ENCODE measurements at regions not wholly inside any gene's neighbourhood (a gene's known extent, or its start where the extent isn't known, plus 50 kb on each side); places are given as distances from the start of the nearest gene placed in this dataset.

- WGBS, 2 experiments (ENCODE audit: extremely low coverage in 1 of 2, insufficient coverage in 1 of 2, insufficient read length in 1 of 2, insufficient replicate concordance in 2 of 2, low coverage in 1 of 2, low lambda C conversion rate in 2 of 2, missing lambda C conversion rate in 1 of 2): 13% methylated on average over 2 of the region's 2 CpGs; no CpG with 5 or more reads in 1 of the 2 experiments
- H4K5ac ChIP-seq (ENCODE audit: insufficient read length, low read depth, low read length): no peak overlapping the region
- H3K23me2 ChIP-seq (ENCODE audit: low read depth, low read length): no peaks in the 10 kb centered on the region
- no peak overlapping the region for H3K4ac ChIP-seq (replicated peaks; ENCODE audit: insufficient read length, low read depth, low read length)
- H3K79me2 ChIP-seq (ENCODE audit: control insufficient read depth in 1 of 2, insufficient read depth in 2 of 2, low read length in 2 of 2): no peaks in the 10 kb centered on the region
- DNase-seq (ENCODE audit: low read depth in 1 of 2, low spot score in 2 of 2) (peak in 1 of 2 experiments; percentile 7), FAIRE-seq (peak; percentile 55)
- no peak overlapping the region for H2BK5ac ChIP-seq (ENCODE audit: low read depth, low read length)
- H3K9ac ChIP-seq (replicated peaks in 1 of 4; ENCODE audit: extremely low read depth in 1 of 4, low read depth in 3 of 4, low read length in 3 of 4): no peak overlapping the region
- no peaks in the 10 kb centered on the region for H3K9me3 ChIP-seq (ENCODE audit: insufficient read depth in 2 of 2, low read depth in 1 of 2, low read length in 1 of 2)
- no peak overlapping the region for H3K27ac ChIP-seq (ENCODE audit: low read depth, low read length)
- H2BK12ac ChIP-seq (ENCODE audit: low read depth, low read length): no peak overlapping the region
- no peak overlapping the region for H3K56ac ChIP-seq (replicated peaks; ENCODE audit: insufficient read length, low read depth, low read length)
- H3K27me3 ChIP-seq (replicated peaks in 1 of 4; ENCODE audit: control insufficient read depth in 3 of 4, extremely low read depth in 1 of 4, insufficient read depth in 3 of 4, low read length in 3 of 4): no peaks in the 10 kb centered on the region
- H2AK5ac ChIP-seq (ENCODE audit: low read depth, low read length): no peak overlapping the region
- no peaks in the 10 kb centered on the region for H3K36me3 ChIP-seq (ENCODE audit: control insufficient read depth in 2 of 4, insufficient read depth in 4 of 4, low read length in 3 of 4)
- H4K91ac ChIP-seq (replicated peaks; ENCODE audit: insufficient read length, low read length): no peak overlapping the region
- peaks cover 0 to 4% (median 0%) of the 10 kb centered on the region in 4 experiments; a peak in 2 of 7 replicates for H3K4me1 ChIP-seq (replicated peaks in 1 of 4; ENCODE audit: control insufficient read depth in 3 of 4, insufficient read depth in 4 of 4, low read length in 3 of 4)
- no peak overlapping the region for H3K14ac ChIP-seq (ENCODE audit: insufficient read length)
- H4K20me1 ChIP-seq (replicated peaks in 1 of 2; ENCODE audit: control insufficient read depth in 1 of 2, insufficient read depth in 2 of 2, low read length in 2 of 2): no peaks in the 10 kb centered on the region
- no peak overlapping the region for H4K8ac ChIP-seq (ENCODE audit: extremely low read depth, insufficient read depth, low read length)
- no peak overlapping the region for H3K18ac ChIP-seq (ENCODE audit: extremely low read depth, low read length)
- H3K79me1 ChIP-seq (ENCODE audit: low read depth, low read length): no peaks in the 10 kb centered on the region
- peak in 2 of 3 experiments; percentile 63 to 66; a peak in 3 of 4 replicates for TF ChIP-seq CTCF (IDR thresholded peaks at IDR 0.05; ENCODE audit: control extremely low read depth in 1 of 3, insufficient read depth in 1 of 3, low read depth in 1 of 3, low read length in 3 of 3)
- TF ChIP-seq RAD21 (IDR thresholded peaks at IDR 0.05 in 1 of 2, conservative IDR thresholded peaks at IDR 0.05 in 1 of 2; ENCODE audit: low read depth in 2 of 2, low read length in 2 of 2): peak; percentile 83 to 89
- TF ChIP-seq CEBPB (IDR thresholded peaks at IDR 0.05; ENCODE audit: low read depth, low read length): no peak
- TF ChIP-seq CREB1 (IDR thresholded peaks at IDR 0.05): no peak
- no peak for TF ChIP-seq SIX5 (IDR thresholded peaks at IDR 0.05; ENCODE audit: low read depth, low read length)
- H2BK15ac ChIP-seq (ENCODE audit: low read length): no peak overlapping the region
- no peak overlapping the region for H2BK20ac ChIP-seq (ENCODE audit: low read length)
- no peak overlapping the region for H3K4me2 ChIP-seq (ENCODE audit: insufficient read depth in 1 of 2, low read depth in 2 of 2, low read length in 2 of 2)
- CTCF ChIA-PET (ENCODE audit: partially characterized antibody): interaction anchor here (0.6 to 2.1 kb wide), 15 partner anchors 9 to 918 kb away, joined by 3 to 11 read pairs (median 4); no protein-coding TSS in a partner anchor
- POLR2A ChIA-PET (ENCODE audit: partially characterized antibody): no interaction called here
- H3K23ac ChIP-seq (ENCODE audit: insufficient read length): no peak overlapping the region
- no peak overlapping the region for H3K4me3 ChIP-seq (ENCODE audit: extremely low read depth in 1 of 4, insufficient read depth in 2 of 4, low read depth in 3 of 4, low read length in 4 of 4)
- no peak overlapping the region for H2BK120ac ChIP-seq (replicated peaks; ENCODE audit: low read depth, low read length)
- no peak overlapping the region for H2AFZ ChIP-seq (ENCODE audit: low read length)
Measured at GRCh38 chr14:45426685-45427282, 173.8 kb upstream of the MIS18BP1 start.

All from H1 (cell line).